ENCODE measurements at regions not wholly inside any gene's neighbourhood (a gene's known extent, or its start where the extent isn't known, plus 50 kb on each side); places are given as distances from the start of the nearest gene placed in this dataset.

GRCh38 chr4:54914781-54915180, 210.6 kb downstream of the KDR start:
- no peak for DNase-seq

GRCh38 chr4:54913751-54914526, 211.5 kb downstream of the KDR start:
- DNase-seq: no peak

- no peak for DNase-seq
Observed at GRCh38 chr4:54912155-54912554, 213.2 kb downstream of the KDR start.

GRCh38 chr4:54909961-54910360, 215.4 kb downstream of the KDR start:
- DNase-seq: no peak

- DNase-seq: no peak
Observed at GRCh38 chr4:54908763-54909162, 216.6 kb downstream of the KDR start.

GRCh38 chr4:54904953-54905352, 220.4 kb downstream of the KDR start:
- DNase-seq: no peak

- DNase-seq: no peak
Observed at GRCh38 chr4:54902976-54903375, 222.4 kb downstream of the KDR start.

GRCh38 chr4:54902271-54902670, 223.1 kb downstream of the KDR start:
- no peak for DNase-seq

- no peak for DNase-seq
Observed at GRCh38 chr4:54901202-54901601, 224.2 kb downstream of the KDR start.

GRCh38 chr4:54898656-54899340, 226.6 kb downstream of the KDR start:
- no peak for DNase-seq

- DNase-seq: no peak
Observed at GRCh38 chr4:54898056-54898562, 227.3 kb downstream of the KDR start.

- no peak for DNase-seq
Observed at GRCh38 chr4:54897590-54897989, 227.8 kb downstream of the KDR start.

GRCh38 chr4:54882616-54883015, 224.9 kb downstream of the KIT start:
- DNase-seq: no peak

GRCh38 chr4:54879576-54879975, 221.8 kb downstream of the KIT start:
- no peak for DNase-seq

- no peak for DNase-seq
Observed at GRCh38 chr4:54877006-54877405, 219.2 kb downstream of the KIT start.

GRCh38 chr4:54872261-54872660, 214.5 kb downstream of the KIT start:
- DNase-seq: no peak

- DNase-seq: no peak
Observed at GRCh38 chr4:54863571-54864255, 206.0 kb downstream of the KIT start.

- DNase-seq: no peak
Observed at GRCh38 chr4:54861201-54861600, 203.4 kb downstream of the KIT start.

- no peak for DNase-seq
Observed at GRCh38 chr4:54855191-54855854, 197.6 kb downstream of the KIT start.

- DNase-seq: no peak
Observed at GRCh38 chr4:54852602-54853001, 194.8 kb downstream of the KIT start.

- DNase-seq: no peak
Observed at GRCh38 chr4:54852054-54852453, 194.3 kb downstream of the KIT start.

GRCh38 chr4:54844911-54845310, 187.2 kb downstream of the KIT start:
- DNase-seq: no peak

GRCh38 chr4:54843946-54844345, 186.2 kb downstream of the KIT start:
- no peak for DNase-seq

Data from NCI-H446 treated with DMSO at 0.1 percent for 48 hours (cell line).